Gastrocnemius medialis (tissue), 4 donors: ENCODE measurements at regions not wholly inside any gene's neighbourhood (a gene's known extent, or its start where the extent isn't known, plus 50 kb on each side); places are given as distances from the start of the nearest gene placed in this dataset.

Experiments
- POLR2A ChIP-seq, 2 donors: fragments of 450-650 bp; IDR thresholded peaks; one replicate each; pipeline ENCODE4 v1.6.1; 2017; ENCODE audit warnings: antibody characterized with exemption in 2 of 2, mild to moderate bottlenecking in 2 of 2, moderate library complexity in 2 of 2
- TF ChIP-seq, protein P1 (sequence below), 5 experiments: fragments of 450-650 bp in 3 of 5; fragments of 200-600 bp in 2 of 5; sonication (generic) in 2 of 5; IDR thresholded peaks in 4 of 5; conservative IDR thresholded peaks in 1 of 5; 1 replicate in 4 of 5; 2 replicates in 1 of 5; pipeline ENCODE4 v1.5.1; 2016 to 2019; ENCODE audit warnings: antibody characterized with exemption in 5 of 5, mild to moderate bottlenecking in 3 of 5, moderate library complexity in 3 of 5

DNA sequence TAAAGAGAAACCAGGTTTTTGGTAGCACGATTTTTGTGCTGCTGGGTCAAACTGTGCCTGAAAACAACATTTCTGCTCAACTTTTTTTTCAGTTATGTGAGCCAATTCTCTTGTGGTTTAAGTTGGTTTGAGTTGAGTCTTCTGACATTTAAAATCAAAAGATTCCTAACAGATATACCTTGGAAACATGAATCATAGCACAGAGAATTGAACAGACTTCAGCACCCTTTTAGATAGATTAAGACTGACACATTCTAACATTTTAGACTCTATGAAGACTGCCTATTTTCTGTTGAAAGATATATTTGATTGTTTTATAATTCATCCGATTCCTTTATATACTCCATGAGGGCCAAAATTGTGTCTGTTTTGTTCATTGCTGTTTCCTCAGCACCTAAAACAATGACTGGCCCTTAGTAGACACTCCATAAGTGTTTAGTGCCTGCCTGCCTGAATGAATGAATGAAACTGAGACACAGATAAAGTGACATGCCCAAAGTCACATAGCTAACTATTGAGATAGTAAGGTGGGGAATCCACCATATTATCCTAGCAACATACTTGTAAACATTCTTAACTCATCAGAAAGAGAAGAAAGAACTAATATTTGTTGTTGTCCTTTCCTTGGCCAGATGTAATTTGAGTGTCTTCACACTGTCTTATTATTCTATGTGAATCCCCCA lies 624.0 kb downstream of the MID1IP1 start:
- no peak for TF ChIP-seq POLR2A (IDR thresholded peaks at IDR 0.05)
- TF ChIP-seq, protein P1, sequence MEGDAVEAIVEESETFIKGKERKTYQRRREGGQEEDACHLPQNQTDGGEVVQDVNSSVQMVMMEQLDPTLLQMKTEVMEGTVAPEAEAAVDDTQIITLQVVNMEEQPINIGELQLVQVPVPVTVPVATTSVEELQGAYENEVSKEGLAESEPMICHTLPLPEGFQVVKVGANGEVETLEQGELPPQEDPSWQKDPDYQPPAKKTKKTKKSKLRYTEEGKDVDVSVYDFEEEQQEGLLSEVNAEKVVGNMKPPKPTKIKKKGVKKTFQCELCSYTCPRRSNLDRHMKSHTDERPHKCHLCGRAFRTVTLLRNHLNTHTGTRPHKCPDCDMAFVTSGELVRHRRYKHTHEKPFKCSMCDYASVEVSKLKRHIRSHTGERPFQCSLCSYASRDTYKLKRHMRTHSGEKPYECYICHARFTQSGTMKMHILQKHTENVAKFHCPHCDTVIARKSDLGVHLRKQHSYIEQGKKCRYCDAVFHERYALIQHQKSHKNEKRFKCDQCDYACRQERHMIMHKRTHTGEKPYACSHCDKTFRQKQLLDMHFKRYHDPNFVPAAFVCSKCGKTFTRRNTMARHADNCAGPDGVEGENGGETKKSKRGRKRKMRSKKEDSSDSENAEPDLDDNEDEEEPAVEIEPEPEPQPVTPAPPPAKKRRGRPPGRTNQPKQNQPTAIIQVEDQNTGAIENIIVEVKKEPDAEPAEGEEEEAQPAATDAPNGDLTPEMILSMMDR (IDR thresholded peaks at IDR 0.05 in 4 of 5, conservative IDR thresholded peaks at IDR 0.05 in 1 of 5), result no peak
